Nucleus accumbens (tissue), 56 donors: ENCODE measurements at regions not wholly inside any gene's neighbourhood (a gene's known extent, or its start where the extent isn't known, plus 50 kb on each side); places are given as distances from the start of the nearest gene placed in this dataset.
"Not testable (repeated sequence)": the region's sequence is repeated elsewhere in the genome, so short reads cannot be mapped to it uniquely, and the experiment has no call there.

Experiments
- DNase-seq, 56 donors: peaks; one replicate each; lab custom pipeline; 2025; lab: John Stamatoyannopoulos, UW

DNA sequence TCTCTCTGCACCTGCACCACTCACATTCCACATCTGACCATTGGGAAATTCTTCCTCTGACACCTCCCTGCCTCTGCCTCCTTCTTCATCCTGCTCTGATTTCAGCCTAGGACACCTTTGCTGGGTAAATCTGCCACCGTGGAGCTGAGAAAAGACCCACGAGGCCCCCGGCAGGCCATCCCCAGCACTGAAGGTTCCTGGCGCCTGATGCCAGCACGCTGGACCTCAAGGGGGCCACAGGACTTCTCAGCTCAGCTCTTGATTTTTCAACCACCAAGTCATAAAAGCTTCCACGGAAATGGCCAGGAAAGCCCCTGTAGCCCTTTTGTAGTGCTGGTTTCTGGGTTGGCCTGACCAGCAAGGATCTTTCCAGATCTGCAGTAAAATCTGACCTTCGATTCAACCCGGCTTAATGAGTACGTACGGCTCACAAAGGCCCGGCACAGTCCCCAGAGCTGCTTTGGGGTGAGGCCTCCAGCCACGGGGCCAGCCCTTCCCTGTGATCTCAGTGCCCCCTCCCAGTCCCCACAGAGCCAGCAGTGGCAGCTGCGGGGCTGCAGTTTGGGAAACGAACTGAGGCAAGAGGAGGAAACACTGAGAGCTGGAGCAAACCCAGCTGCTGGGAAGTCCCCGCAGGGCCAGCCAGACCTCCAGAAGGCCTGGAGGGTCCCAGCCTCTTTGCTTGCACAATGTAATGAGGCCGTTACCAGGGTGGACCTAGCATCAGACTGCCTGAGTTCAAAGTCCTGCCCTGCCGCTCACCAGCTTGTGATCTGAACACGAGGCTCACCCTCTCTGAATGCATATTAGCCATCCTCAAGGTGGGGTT lies 157.5 kb downstream of the BMP7 start:
- DNase-seq: peak in 8 of 56 donors; percentile 4 to 37 (median 24)

DNA sequence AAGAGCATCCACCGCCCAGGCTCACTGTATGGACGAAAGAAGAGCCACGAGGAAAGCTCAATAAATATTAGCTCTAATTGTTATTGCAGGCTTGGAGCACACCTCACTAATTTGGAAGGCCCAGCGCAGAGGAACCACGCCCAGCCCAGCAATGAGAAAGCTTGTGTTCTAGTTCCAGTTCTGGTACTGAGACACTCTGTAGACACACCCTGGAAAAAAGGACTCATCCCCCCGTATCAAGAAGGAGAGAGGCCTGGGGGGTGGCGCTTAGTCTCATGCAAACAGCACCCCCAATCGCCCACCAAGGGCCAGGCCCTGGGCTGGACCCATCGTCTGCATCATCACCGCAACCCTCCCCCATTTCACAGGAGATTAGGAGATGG lies 156.9 kb downstream of the BMP7 start:
- no peak for DNase-seq

DNA sequence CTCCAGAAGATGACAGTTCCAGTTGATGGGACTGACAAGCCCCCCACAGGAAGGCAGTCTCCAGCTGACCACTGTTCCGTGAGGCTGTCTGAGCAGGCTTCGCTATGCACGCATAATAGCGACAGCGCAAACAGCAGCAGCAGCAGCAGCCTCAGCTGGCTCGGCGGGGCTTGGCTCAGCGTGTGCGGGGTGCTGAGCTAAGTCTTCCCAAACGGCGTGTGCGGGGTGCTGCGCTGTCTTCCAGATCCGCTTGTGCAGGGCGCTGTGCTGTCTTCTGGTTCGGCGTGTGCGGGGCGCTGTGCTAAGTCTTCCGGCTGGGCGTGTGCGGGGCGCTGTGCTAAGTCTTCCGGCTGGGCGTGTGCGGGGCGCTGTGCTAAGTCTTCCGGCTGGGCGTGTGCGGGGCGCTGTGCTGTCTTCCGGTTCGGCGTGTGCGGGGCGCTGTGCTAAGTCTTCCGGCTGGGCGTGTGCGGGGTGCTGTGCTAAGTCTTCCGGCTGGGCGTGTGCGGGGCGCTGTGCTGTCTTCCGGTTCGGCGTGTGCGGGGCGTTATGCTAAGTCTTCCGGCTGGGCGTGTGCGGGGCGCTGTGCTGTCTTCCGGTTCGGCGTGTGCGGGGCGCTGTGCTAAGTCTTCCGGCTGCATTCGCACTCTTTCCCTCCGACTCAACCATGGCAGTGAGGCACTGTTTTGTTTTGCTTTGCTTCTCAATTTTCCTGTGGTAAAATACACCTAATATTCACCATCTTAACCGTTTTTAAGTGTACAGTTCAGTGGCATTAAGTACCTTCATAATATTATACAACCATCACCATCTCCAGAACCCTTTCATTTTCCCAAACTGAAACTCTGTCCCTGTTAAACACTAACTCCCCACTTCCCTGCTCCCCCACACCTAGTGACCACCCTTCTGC lies 156.1 kb downstream of the BMP7 start:
- DNase-seq: not testable (repeated sequence)

DNA sequence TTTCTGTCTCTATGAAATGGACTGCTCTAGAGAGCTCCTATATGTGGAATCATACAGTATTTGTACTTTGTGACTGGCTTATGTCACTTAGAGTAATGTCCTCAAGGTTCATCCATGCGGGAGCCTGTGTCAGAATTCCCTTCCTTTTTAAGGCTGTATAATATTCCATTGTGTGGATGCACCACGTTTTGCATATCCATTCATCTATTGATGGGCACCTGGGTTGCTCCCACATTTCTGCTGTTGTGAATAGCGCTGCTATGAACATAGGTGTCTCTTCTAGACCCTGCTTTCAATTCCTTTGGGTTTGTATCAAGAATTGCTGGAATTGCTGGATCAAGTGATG lies 155.4 kb downstream of the BMP7 start:
- no peak for DNase-seq

DNA sequence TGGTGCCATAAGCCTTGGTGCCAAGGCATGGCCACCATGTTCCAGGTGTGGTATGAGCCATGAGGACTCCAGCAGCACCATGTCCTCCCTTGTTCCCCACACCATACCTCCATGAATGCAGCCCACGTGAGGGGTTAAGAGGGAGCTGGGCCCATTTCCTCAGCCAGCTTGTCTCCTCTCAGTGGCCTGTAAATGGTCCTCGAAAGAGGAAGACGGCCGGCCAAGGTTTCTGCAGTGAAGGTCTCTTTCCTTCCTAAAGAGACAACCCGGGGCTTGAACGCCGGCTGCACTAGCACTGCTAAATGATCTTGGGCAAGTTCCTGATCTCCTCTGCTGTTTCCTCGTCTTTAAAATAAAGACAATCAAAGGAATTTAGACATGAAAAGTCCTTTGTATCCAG lies 154.0 kb downstream of the BMP7 start:
- DNase-seq: no peak

DNA sequence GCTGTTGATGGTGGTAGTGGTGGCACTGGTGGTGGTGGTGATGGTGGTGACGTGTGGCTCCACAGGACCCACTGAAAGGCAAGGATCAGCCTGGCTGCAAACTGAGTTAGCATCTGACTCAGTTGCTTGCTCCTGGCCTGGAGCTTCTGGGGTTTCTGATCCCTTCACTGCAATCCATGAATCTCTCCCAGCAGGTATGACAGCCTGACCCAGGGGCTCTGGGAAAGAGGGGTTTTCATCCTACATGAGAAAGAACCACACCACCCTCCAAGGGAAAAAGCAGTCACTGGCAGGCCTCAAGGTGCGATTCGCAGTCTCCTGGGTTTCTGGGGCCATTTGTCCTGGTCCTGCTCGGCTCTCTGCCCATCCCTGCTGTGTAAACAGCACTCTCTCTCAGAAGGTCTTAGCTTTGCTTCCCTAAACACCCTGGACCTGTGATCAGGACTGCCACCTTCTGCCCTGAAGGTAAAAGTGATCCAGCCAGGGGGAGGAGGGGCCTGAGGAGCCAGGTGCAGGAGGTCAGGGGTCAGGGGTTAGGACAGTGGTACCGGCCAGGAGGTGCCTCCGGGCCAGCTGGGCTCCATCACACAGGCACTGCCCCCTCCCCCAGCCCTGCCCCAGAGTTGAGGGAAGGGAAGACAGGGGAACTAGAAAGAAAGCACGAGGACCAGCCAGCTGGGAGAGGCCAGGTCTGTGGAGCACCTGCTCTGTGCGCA lies 152.0 kb downstream of the BMP7 start:
- DNase-seq: no peak

DNA sequence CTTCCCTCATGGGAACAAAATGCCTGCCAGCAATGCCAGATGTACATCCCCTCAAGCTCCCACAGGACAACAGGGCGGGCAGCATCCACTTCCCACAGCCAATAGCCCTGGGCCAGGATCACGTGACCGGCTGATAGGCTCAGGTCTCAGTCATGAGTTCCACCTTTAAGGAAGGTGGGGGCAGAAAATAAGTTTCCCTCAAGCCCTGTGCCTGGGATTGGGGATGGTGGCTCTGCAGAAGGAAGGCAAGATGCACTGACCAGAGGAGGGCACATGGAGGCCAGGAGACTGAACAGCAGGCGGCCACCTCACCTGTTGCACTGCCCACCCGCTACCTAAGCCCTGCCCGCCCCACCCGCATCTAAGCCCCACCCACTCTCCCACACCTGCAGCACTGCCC lies 149.1 kb downstream of the BMP7 start:
- no peak for DNase-seq

DNA sequence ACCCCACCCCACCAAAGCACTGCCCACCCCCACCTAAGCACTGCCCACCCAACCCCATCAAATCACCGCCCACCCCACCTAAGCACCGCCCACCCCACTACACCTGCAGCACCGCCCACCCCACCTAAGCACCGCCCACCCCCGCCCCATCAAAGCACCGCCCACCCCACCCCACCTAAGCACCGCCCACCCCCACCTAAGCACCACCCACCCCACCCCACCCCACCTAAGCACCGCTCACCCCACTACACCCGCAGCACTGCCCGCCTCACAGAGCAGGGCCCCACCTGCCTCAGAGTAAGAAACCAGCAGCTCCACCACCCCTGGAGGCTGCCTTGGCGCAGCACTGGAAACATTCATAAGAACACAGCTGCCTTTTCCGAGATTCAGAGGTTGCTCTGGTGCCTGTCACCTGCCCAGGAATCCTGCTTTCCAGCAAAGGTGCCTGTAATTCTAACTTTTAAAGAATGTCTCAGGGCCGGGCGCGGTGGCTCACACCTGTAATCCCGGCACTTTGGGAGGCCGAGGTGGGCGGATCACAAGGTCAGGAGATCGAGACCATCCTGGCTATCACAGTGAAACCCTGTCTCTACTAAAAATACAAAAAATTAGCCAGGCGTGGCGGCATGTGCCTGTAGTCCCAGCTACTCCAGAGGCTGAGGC lies 148.2 kb downstream of the BMP7 start:
- DNase-seq: no peak
